HFFc6 (cell line): ENCODE measurements at regions not wholly inside any gene's neighbourhood (a gene's known extent, or its start where the extent isn't known, plus 50 kb on each side); places are given as distances from the start of the nearest gene placed in this dataset.

ENCODE experiments used
- DNase-seq: peaks from one replicate; pipeline ENCODE4 v3.0.0-alpha.2; 2018
- H3K27ac Mint-ChIP-seq: 2 replicates; pipeline ENCODE4 v1.8.0; 2020; ENCODE audit warnings: mild to moderate bottlenecking, mixed read lengths
- H3K27me3 Mint-ChIP-seq: 2 replicates; pipeline ENCODE4 v1.8.0; 2021; ENCODE audit warnings: mild to moderate bottlenecking, moderate library complexity, mixed read lengths; ENCODE audit not compliant: insufficient read depth
- H3K36me3 Mint-ChIP-seq: 2 replicates; pipeline ENCODE4 v1.8.0; 2021; ENCODE audit warnings: low read depth, mixed read lengths
- H3K4me1 Mint-ChIP-seq: 2 replicates; pipeline ENCODE4 v1.8.0; 2020; ENCODE audit warnings: low read depth, mixed read lengths
- H3K4me3 Mint-ChIP-seq: 2 replicates; pipeline ENCODE4 v1.8.0; 2020; ENCODE audit warnings: mild to moderate bottlenecking, moderate library complexity, mixed read lengths
- H3K9me3 Mint-ChIP-seq: 2 replicates; pipeline ENCODE4 v1.8.0; 2020; ENCODE audit warnings: mild to moderate bottlenecking, mixed read lengths
- CTCF ChIP-seq: fragments of 200-600 bp; sonication (generic); IDR thresholded peaks from 2 replicates; pipeline ENCODE4 v1.5.0; 2021; ENCODE audit warnings: antibody characterized with exemption, mild to moderate bottlenecking

- H3K27ac Mint-ChIP-seq, result no peak overlapping the region
- no peak for TF ChIP-seq CTCF
- H3K9me3 Mint-ChIP-seq, result no peaks in the 10 kb centered on the region
- peaks cover 26% of the 10 kb centered on the region for H3K27me3 Mint-ChIP-seq
- no peaks in the 10 kb centered on the region for H3K4me1 Mint-ChIP-seq
- H3K4me3 Mint-ChIP-seq, result no peak overlapping the region
- H3K36me3 Mint-ChIP-seq, result no peaks in the 10 kb centered on the region
- no peak for DNase-seq
Measured at GRCh38 chr22:22713416-22713815, 69.0 kb downstream of the GGTLC2 start.

GRCh38 chr22:22714600-22715335 is 70.4 kb downstream of the GGTLC2 start:
- Mint-ChIP-seq H3K36me3 (no peaks in the 10 kb centered on the region), H3K4me1 (no peaks in the 10 kb centered on the region), H3K9me3 (no peaks in the 10 kb centered on the region), H3K27ac (no peak overlapping the region), H3K27me3 (peaks cover 21% of the 10 kb centered on the region), H3K4me3 (no peak overlapping the region)
- TF ChIP-seq CTCF, result no peak; the same call in 1 of the 2 replicates
- DNase-seq, result no peak

- Mint-ChIP-seq H3K27me3 (peaks cover 25% of the 10 kb centered on the region), H3K9me3 (no peaks in the 10 kb centered on the region), H3K4me1 (peaks cover 3% of the 10 kb centered on the region; the same call in 1 of the 2 replicates)
Measured at GRCh38 chr22:22716136-22716665, 71.8 kb downstream of the GGTLC2 start.

GRCh38 chr22:22717664-22718063 is 73.2 kb downstream of the GGTLC2 start:
- Mint-ChIP-seq H3K4me1 (peaks cover 15% of the 10 kb centered on the region), H3K27ac (no peak overlapping the region), H3K9me3 (no peaks in the 10 kb centered on the region), H3K36me3 (no peaks in the 10 kb centered on the region), H3K27me3 (peaks cover 23% of the 10 kb centered on the region), H3K4me3 (no peak overlapping the region)
- DNase-seq, result no peak
- no peak for TF ChIP-seq CTCF

More at GRCh38 chr22:22716136-22716665, 71.8 kb downstream of the GGTLC2 start:
- H3K27ac Mint-ChIP-seq, result no peak overlapping the region
- no peak overlapping the region for H3K4me3 Mint-ChIP-seq
- no peak for TF ChIP-seq CTCF
- no peaks in the 10 kb centered on the region for H3K36me3 Mint-ChIP-seq
- no peak for DNase-seq

GRCh38 chr22:22720201-22720723 is 75.8 kb downstream of the GGTLC2 start:
- TF ChIP-seq CTCF, result peak; percentile 79
- DNase-seq, result peak; percentile 11
- no peaks in the 10 kb centered on the region for H3K9me3 Mint-ChIP-seq
- no peak overlapping the region for H3K27ac Mint-ChIP-seq
- H3K27me3 Mint-ChIP-seq, result peaks cover 20% of the 10 kb centered on the region
- peaks cover 15% of the 10 kb centered on the region for H3K4me1 Mint-ChIP-seq
- H3K4me3 Mint-ChIP-seq, result no peak overlapping the region
- H3K36me3 Mint-ChIP-seq, result no peaks in the 10 kb centered on the region
